Astrocyte of the hippocampus (primary cell): ENCODE measurements at regions not wholly inside any gene's neighbourhood (a gene's known extent, or its start where the extent isn't known, plus 50 kb on each side); places are given as distances from the start of the nearest gene placed in this dataset.
A peak's percentile ranks its signal among the peaks of the same experiment; 100 is the strongest.
"Not testable (repeated sequence)": the region's sequence is repeated elsewhere in the genome, so short reads cannot be mapped to it uniquely, and the experiment has no call there.

Experiments used
- DNase-seq: peaks from one replicate; pipeline ENCODE4 v3.0.0; 2011; ENCODE audit warnings: low read depth, low spot score

DNA sequence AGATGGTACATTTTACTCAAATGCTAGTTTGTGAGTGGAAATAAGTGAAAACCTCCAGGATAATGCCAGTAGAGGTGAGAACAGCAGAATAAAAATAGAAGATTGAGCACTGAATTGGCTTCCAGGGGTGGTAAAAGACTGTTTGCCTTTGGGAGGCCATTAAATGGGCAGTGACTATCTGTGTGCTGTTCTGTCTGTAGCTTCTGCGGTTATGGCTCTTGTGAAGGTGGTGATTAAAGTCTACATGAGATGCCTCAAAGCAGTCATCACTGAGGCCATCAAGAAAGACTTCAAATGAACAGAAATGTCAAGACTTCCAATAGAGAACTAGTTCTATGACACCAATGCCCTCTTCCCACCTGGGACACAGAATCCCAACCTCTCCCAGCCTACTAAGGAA, 108.8 kb downstream of the EFHB start:
- DNase-seq, result no peak

DNA sequence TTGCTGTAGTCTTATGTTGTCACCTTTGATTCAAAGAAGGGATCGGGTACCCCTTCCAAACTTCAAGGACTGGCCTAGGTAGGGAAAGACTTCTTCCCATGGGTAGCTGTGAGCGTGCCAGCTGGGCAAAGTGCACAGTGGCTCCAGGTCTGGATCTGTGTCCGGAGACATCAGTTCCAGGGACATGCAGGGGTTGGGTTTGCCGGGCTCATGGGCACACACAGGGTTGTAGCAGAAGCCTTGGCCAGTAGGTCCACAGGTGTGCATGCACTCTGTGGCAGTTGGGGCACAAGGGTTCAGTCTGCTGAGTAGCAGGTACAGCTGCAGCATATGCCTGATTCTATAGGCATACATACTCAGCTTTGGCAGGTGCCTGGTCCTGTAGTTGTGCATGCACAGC, 111.2 kb downstream of the EFHB start:
- no peak for DNase-seq

GRCh38 chr3:19816631-19817030, 117.4 kb downstream of the EFHB start:
- DNase-seq, result peak; percentile 4

- no peak for DNase-seq
Observed at GRCh38 chr3:19815805-19816204, 118.2 kb downstream of the EFHB start.

GRCh38 chr3:19813743-19814142, 120.3 kb downstream of the EFHB start:
- DNase-seq, result not testable (repeated sequence)

GRCh38 chr3:19811689-19812088, 122.3 kb downstream of the EFHB start:
- DNase-seq, result no peak

DNA sequence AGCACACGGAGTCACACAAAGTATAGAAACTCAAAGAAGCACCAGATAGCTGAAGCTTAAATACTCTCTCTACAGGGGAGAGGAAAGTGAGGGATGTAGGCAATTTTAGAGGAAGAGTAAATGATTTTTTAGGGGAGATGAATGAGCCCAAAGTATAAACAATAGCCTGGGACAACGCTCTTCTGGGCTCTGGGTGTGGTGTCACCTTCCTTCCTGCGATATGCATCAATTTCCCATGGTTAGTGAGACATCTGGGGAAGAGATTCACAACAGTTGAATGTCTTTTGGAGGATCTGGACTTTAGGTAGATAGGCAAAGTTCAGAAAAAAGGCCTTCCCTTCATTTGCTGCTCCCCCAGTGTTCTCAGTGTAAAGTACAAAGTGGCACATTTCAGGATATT, 125.2 kb downstream of the EFHB start:
- DNase-seq, result no peak

GRCh38 chr3:19799887-19800286, 134.1 kb downstream of the EFHB start:
- DNase-seq, result no peak

- no peak for DNase-seq
Observed at GRCh38 chr3:19799115-19799514, 134.9 kb downstream of the EFHB start.

DNA sequence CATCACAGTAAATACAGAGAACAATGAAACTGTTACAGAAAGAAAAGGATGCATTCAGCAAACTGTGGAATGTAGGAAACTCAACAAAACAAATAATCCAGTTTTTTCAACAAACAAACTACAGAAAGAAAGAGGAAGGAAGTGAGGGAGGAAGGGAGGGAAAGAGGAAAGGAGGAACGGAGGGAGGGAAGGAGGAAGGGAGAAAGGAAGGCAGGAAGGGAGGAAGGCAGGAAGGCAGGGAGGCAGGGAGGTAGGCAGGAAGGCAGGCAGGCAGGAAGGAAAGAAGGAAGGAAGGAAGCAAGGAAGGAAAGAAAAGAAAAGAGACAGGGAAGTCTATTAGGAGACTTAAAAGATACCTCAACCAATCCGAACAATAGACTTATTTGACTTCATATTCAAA, 135.7 kb downstream of the EFHB start:
- DNase-seq, result no peak

DNA sequence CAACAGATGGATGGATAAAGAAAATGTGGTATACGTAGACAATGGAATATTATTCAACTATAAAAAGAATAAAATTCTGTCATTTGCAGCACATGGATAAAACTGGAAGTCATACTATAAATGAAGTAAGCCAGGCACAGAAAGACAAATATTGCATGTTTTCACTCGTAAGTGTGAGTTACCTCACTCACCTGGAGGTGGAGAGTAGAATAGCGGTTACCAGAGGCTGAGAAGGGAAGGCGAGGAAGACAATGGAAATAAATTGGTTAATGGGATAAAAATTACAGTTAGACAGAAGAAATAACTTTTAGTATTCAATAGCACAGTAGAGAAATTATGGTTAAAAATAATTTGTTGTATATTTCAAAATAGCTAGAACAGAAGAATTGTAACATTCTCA, 141.6 kb downstream of the EFHB start:
- DNase-seq, result no peak

DNA sequence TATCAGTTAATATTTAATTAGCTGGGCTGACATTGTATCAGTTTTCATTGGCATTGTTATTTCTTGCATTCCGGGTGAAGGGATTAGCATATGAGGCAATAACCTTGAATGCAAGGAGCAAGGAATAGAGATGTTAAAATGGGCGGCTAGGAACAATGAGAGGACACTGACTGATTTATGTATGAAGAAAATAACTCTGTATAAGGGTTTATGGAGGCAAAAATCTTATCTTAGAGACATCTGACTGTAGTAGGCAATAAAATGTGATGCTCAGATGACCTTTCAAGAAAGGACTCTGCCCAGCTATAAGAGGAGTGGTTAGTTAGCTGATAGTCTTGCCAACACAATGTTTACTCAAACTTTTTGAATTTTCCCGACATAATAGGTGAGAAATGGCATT, 158.3 kb downstream of the EFHB start:
- no peak for DNase-seq

- DNase-seq, result no peak
Observed at GRCh38 chr3:19769694-19770093, 164.3 kb downstream of the EFHB start.

DNA sequence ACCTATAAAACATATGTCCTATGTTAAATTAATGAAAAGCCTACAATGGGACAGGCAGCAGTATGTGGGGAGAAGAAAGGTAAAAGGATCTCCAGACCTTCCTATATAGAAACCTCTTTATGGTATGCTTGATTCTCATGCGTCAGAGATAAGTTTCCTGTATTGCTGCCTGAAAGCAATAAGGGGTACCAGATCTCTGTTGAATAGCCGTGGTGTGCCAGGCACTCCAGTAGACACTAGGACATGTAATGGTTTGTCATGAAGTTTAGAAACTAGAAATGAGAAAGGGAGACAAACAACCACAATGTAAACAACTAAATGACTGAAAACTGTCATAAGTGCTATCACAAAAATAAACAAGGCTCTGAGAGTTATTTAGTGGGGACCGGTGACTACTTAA, 168.1 kb downstream of the EFHB start:
- DNase-seq, result no peak

GRCh38 chr3:19757773-19758172, 176.2 kb downstream of the EFHB start:
- DNase-seq, result peak; percentile 74

GRCh38 chr3:19749448-19750017, 184.5 kb downstream of the EFHB start:
- DNase-seq, result no peak

DNA sequence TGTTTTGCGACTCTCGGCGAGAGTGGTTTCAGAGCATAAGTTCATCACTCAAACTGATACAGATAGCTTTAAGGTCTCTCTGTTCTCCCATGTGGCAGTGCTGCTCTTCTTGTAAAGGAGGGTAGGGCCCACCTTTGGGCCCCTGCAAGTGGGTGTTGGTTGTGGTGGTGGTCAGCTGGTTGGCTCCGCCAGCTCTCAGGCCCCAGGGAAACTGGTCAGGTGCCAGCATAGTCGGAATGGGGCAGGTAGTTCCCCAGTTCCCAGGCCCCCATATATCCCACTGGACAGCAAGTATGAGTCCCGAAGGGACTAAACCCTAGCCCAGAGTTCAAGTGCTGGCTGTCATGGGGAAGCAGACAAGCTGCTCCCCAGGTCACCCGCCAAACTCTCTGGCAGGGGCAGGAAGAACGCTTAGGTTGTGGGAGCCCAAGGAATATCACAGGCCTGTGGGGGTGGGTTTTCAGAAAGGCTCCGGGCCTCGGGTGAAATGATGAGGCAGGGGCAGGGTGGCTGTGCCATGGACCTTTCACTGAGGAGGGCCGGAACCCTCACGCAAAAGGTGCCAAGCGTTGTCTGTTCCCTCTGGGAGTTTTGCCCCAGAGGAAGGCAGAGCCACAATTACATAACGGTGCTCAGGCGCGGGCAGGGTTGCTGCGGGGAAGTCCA, 185.1 kb downstream of the EFHB start:
- no peak for DNase-seq

- DNase-seq, result no peak
Observed at GRCh38 chr3:19744047-19744446, 190.0 kb downstream of the EFHB start.

GRCh38 chr3:19742935-19743334, 191.1 kb downstream of the EFHB start:
- peak; percentile 8 for DNase-seq

DNA sequence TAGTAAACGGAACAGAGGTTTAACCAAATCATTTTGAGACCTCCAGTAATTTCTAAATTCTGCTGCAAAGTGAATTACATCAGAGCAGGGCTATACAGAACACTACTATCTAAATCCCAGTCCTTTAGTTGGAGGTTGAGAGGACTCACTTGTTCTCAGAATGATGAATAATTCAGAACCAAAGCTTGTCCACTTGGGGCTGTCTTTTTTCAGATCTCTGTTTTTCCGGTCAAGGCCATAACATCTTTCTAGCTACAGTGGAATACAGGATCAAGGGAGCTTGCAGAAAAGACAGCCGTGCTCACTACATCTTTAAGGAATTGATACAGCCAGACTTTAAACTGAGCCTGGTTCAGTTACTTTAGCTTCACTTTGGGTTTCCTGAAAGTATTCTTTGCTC, 194.5 kb downstream of the EFHB start:
- DNase-seq, result no peak

DNA sequence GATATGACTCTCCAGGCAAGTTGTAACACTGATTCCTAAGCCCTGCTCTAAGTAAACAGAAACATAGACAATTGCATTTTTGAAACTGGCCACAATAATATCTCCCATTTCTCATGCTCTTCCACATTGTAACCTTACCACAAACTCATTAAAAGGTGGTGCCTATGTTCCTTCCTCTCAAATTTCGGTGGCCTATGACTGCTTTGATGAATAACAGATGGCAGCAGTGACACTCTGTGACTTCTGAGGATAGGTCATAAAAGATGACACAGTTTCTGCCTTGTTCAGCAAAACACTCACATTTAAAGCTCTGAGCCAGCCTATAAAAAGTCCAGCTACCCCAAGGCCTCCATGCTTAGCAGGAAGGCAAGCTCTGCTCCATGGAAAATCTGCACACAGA, 195.2 kb downstream of the EFHB start:
- no peak for DNase-seq

GRCh38 chr3:19735111-19735510, 198.9 kb downstream of the EFHB start:
- no peak for DNase-seq

DNA sequence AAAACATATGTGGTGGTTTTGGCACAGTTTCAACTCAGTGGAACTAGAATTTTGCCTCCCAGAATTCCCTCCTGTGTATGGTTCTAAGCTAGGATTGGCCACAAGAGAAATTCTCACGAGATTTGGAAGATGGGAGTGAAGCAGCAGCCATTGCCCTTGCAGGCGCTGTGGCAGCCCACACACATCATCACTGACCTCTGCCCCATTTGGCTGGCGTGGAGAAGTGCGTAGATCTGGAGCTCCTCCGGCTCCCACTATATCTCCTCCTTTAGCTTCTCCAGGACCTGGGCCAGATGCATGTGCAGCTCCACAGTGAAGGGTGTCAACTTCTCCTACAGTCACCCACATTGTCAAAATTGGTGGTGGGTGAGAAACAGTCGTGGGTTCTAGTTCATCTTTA, 199.6 kb downstream of the EFHB start:
- DNase-seq, result no peak

GRCh38 chr3:19725000-19725399, 209.0 kb downstream of the EFHB start:
- DNase-seq, result no peak
